Amniotic epithelial cell (primary cell): ENCODE measurements at regions not wholly inside any gene's neighbourhood (a gene's known extent, or its start where the extent isn't known, plus 50 kb on each side); places are given as distances from the start of the nearest gene placed in this dataset.

ENCODE experiments used
- DNase-seq: peaks from one replicate; pipeline ENCODE4 v3.0.0-alpha.2; 2010; ENCODE audit warnings: low read depth

- peak; percentile 80 for DNase-seq
These were observed 216.6 kb downstream of the SS18 start for GRCh38 chr18:25873833-25874232.

DNA sequence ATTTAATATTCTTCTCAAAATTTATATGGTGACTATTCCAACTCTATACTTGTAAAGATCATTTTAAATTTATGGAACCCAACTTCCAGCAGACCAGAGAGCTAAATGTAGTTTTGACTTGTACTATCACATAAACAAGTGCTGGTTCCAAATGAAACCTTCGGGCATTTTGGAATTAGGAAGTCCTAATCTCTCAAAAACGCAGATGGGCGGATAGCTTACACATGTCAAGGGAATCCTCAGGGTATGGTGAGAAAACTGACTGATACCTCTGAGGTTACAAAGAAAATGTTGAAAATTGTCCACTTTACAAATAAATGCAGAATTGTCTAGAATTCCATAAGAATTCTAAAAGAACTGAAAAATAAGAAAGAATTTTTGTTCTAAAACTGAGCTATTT lies 224.1 kb downstream of the SS18 start:
- no peak for DNase-seq

- no peak for DNase-seq
These were observed 227.4 kb downstream of the SS18 start for GRCh38 chr18:25862881-25863600.

- no peak for DNase-seq
These were observed 236.6 kb downstream of the SS18 start for GRCh38 chr18:25853691-25854433.

- no peak for DNase-seq
These were observed 246.6 kb downstream of the SS18 start for GRCh38 chr18:25843791-25844190.

DNA sequence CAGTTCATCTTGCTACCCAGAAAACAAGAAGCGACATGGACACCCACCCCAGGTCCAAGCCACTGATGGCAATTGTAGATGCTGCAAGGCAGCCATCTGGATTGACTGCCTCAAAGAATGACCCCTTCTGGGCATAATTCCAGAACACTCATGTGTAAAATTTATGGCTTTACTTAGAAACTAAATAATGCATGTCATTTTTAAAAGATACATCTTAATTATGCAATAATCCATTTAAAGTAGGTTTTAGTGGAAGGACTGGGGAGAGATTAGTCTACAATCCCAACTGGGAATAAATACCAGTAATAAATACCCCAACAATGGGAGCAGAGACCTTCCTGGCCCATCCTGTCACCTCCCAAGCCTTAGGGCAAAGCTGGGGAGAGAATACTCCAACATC lies 247.7 kb downstream of the SS18 start:
- no peak for DNase-seq

GRCh38 chr18:25834061-25834460 lies 256.4 kb downstream of the SS18 start:
- DNase-seq = no peak

GRCh38 chr18:25832001-25832604 lies 258.3 kb downstream of the SS18 start:
- DNase-seq = peak; percentile 63

GRCh38 chr18:25831301-25831701 lies 259.1 kb downstream of the SS18 start:
- DNase-seq = no peak

DNA sequence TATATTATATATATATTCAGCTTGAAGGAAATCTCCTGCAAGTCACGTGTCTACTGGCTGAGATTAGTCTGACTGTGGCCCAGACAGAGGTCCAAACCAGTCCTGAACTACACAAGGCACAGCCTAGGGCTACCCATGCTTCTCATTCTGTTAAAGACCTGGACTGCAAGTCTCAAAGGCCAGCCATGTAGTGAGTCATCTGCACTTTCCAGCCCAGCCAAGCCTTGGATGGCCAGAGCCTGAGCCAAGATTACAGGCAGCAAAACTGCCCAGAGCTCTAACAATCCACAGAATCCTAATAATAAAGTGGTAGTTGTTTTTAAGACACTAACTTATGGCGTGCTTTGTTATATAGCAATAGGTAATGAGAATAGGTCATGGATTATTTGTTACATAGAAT lies 259.6 kb downstream of the SS18 start:
- DNase-seq = peak; percentile 73

DNA sequence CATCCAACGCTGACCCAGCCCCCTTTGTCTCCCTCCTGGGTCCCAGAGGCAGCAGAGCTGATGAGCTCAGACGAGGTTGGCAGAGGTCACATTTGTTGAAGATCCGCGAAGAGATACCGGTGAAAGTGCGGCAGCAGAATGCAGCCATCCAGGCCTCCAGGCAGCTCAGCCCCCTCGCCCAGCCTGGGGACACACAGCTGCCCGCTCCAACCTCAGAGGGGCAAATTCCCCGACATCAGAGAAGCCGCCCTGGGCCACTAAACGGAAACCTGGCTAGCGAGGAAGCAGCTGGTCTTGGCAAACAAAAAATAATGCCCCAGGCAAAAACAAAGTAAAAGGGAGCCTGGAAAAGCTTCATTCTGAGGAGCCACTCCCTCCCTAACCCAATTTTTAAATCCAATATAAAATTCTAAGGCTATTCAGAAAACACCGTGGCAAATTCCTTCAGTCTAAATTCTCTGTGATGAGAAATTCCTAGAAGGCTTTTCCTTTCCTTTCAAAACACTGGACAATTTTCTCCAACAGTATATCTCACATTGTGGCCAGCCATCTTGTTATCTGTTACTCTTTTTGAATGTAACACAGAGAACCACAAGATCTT lies 262.4 kb downstream of the SS18 start:
- peak; percentile 80 for DNase-seq

- DNase-seq = peak; percentile 41
These were observed 263.2 kb downstream of the SS18 start for GRCh38 chr18:25827228-25827627.

DNA sequence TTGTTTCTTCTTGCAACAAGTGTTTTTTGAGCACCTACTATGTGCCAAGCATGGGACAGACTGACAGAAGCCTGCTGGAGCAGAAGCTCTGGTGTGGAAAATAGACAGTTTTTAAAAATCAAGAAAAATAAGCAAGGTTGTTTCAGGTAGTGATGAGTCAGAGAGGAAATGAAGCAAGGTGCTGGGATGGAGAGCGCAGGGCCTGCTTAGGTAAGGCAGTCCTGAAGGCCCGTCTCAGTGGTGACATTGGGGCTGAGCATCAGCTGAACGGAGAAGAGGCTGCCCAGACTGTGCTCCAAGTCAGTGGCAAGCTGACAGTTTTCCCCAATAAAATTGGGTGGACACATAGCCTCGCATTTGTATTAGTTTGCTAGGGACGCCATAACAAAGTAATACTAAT lies 263.6 kb downstream of the SS18 start:
- no peak for DNase-seq

GRCh38 chr18:25825979-25826776 lies 264.2 kb downstream of the SS18 start:
- no peak for DNase-seq

DNA sequence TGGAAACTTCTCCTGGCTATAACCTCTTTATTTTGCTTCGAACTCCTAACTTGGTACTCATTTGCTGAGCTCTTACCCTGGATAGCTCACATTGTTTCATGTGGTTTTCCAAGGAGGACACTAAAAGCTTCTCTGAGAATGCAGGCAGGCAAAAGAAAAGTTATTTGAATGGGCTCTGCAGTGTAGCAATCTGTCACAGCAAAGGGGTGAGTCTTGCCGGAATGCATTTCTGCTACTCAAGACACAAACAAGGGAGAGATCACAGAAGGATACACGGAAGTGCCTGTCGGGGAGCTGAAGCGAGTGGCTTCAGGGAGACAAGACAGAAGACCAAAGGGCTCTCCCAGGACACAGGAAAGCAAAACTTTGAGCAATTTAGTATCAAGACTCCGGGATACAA lies 265.4 kb downstream of the SS18 start:
- no peak for DNase-seq

DNA sequence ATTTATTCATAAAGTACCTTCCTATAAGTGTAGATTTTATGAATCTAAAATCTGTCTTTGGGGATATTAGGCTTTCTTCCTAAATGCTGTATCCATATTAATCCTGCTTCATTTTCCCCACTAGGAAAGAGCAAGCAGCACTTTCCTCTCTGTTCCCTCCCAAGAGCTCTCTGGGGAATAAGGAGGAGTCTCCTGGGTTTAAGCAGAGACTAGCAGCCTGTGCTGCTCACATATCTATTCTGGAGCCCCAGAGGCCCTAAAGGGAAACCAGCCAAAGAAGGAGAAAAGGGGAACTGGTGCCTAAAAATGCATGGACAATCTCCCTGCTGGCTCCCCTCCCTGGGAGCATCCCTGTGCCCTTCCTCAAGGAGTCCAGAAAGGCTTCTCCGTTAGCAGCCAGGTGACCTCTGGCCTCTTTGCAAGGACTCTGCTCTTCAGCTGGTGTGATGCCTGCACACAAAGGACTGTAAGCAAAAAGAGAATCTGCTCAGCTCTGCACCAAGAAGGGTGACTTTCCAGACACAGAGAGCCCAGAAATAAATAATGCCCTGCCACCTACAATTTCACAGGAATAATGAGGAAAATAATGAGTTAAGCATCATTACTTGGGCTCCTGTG lies 270.6 kb downstream of the SS18 start:
- no peak for DNase-seq

- DNase-seq = no peak
These were observed 271.9 kb downstream of the SS18 start for GRCh38 chr18:25818505-25818904.

- DNase-seq = no peak
These were observed 272.7 kb downstream of the SS18 start for GRCh38 chr18:25817546-25818237.

DNA sequence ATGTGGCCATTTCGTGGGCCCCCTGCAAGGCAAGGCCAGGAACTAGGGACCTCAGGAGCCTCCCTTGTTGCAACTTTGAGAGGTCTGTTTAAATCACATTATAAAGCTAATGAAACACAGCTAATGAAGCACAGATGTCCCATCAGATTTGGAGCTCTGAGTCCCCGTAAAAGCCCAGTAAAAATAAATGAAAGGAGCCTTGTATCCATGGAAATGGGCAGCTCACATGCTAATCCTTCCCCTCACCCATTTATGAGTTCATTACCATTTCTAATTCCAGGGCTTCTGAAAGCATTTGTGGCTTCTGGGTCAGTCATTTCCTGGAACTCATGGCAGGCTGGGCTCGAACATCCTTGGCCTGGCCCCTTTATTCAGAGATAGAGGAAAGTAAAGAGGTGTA lies 274.8 kb downstream of the SS18 start:
- DNase-seq = no peak

DNA sequence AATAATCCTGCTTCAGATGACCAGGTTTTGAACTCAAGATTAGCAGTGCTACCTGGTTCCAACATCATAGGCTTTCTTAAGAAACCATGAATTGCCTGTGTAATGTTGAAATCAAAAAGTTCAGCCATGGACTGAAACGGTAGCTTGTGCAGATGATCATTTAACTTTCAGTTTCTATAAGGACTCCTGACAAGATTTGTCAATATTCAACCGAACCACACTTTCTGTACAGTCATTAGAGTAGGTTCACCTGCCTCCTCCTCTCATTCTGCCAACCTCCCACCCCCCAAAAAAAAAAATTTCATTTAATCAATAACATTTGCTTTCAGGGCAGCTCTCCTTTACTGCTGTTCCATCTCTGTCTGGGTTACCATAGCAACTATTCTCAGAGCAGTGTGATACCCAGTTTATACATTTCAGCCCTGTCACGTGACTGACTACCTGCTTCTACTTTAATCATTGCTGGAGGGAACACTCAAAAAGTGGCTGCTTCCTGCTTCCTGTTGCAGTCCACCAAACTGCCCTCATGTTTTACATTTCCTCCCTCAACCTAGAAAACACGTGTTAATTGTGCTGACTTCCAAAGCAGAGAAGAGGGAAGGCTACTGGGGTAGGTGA lies 275.5 kb downstream of the SS18 start:
- no peak for DNase-seq

- no peak for DNase-seq
These were observed 277.3 kb downstream of the SS18 start for GRCh38 chr18:25813110-25813509.
